AG04449 (cell line): ENCODE measurements at regions not wholly inside any gene's neighbourhood (a gene's known extent, or its start where the extent isn't known, plus 50 kb on each side); places are given as distances from the start of the nearest gene placed in this dataset.

Source experiments
- CTCF ChIA-PET: fragments of 350-600 bp; formaldehyde crosslinking; extraction: SDS; loops from one replicate; lab custom pipeline; 2021; ENCODE audit warnings: antibody characterized with exemption; lab: Yijun Ruan, JAX
- POLR2A ChIA-PET: fragments of 400-600, 350-600 bp; formaldehyde crosslinking; extraction: SDS; loops from one replicate; lab custom pipeline; 2020; ENCODE audit warnings: antibody characterized with exemption, inconsistent platforms; lab: Yijun Ruan, JAX
- DNase-seq: peaks from one replicate; pipeline ENCODE4 v3.0.0-alpha.2; 2010; ENCODE audit warnings: low read depth, low spot score
- H3K4me3 ChIP-seq: 2 replicates; pipeline ENCODE4 v1.5.1; 2011; ENCODE audit warnings: low read depth, mild to moderate bottlenecking, control low read depth, low read length
- CTCF ChIP-seq: IDR thresholded peaks from one replicate; pipeline ENCODE4 v1.5.1; 2011; ENCODE audit warnings: mild to moderate bottlenecking, moderate library complexity, low read length, control low read depth, inconsistent platforms; ENCODE audit not compliant: insufficient read depth; ENCODE audit errors: missing control alignments

GRCh38 chr11:92130421-92130831 lies 94.2 kb upstream of the FAT3 start:
- DNase-seq, result no peak
- TF ChIP-seq CTCF, result no peak
- POLR2A ChIA-PET, result no interaction called here
- CTCF ChIA-PET, result no interaction called here
- no peak overlapping the region for H3K4me3 ChIP-seq

GRCh38 chr11:92129811-92130210 lies 94.8 kb upstream of the FAT3 start:
- ChIA-PET POLR2A (no interaction called here), CTCF (no interaction called here)
- DNase-seq, result no peak
- TF ChIP-seq CTCF, result no peak
- H3K4me3 ChIP-seq, result no peak overlapping the region

- no peak overlapping the region for H3K4me3 ChIP-seq
- POLR2A ChIA-PET, result no interaction called here
- no peak for DNase-seq
- CTCF ChIA-PET, result no interaction called here
- no peak for TF ChIP-seq CTCF
Measured at GRCh38 chr11:92128026-92128425, 96.6 kb upstream of the FAT3 start.

GRCh38 chr11:92125321-92125720 lies 99.3 kb upstream of the FAT3 start:
- no peak for DNase-seq
- H3K4me3 ChIP-seq, result no peak overlapping the region
- TF ChIP-seq CTCF, result no peak
- POLR2A ChIA-PET, result no interaction called here
- CTCF ChIA-PET, result no interaction called here

GRCh38 chr11:92123540-92123939 lies 101.1 kb upstream of the FAT3 start:
- no peak overlapping the region for H3K4me3 ChIP-seq
- DNase-seq, result no peak
- ChIA-PET CTCF (no interaction called here), POLR2A (no interaction called here)
- no peak for TF ChIP-seq CTCF

- no peak for TF ChIP-seq CTCF
- ChIA-PET POLR2A (no interaction called here), CTCF (no interaction called here)
- H3K4me3 ChIP-seq, result no peak overlapping the region
- DNase-seq, result no peak
Measured at GRCh38 chr11:92122561-92122960, 102.1 kb upstream of the FAT3 start.
